Cerebellar cortex (tissue), 1 donor: ENCODE measurements at regions not wholly inside any gene's neighbourhood (a gene's known extent, or its start where the extent isn't known, plus 50 kb on each side); places are given as distances from the start of the nearest gene placed in this dataset.
"Not testable (repeated sequence)": the region's sequence is repeated elsewhere in the genome, so short reads cannot be mapped to it uniquely, and the experiment has no call there.

Experiments
- DNase-seq: peaks from one replicate; pipeline ENCODE4 v3.0.0-alpha.2; 2015; ENCODE audit warnings: low spot score

DNA sequence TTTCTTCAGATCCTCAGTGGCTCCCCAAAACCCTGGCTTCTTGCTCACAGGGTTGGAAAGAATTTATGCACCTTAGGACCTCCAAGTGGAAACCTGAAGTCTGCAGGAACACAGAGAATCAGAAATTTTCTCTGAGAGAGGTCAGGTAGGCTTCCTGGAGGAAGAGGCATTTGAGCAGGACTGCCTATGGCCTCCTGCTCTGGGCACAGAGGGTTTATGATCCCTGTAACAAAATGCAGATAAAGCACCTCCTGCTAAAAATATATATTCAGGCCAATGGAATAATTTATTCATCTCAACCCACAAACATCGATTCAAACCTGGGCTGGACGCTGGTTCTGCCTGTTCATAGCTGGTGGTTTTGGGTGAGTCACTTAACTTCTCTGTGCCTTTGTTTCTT, 68.1 kb upstream of the FGF3 start:
- no peak for DNase-seq

- DNase-seq = no peak
Observed at GRCh38 chr11:69887841-69888427, 68.7 kb upstream of the FGF3 start.

GRCh38 chr11:69888483-69889181, 69.4 kb upstream of the FGF3 start:
- peak; percentile 80 for DNase-seq

DNA sequence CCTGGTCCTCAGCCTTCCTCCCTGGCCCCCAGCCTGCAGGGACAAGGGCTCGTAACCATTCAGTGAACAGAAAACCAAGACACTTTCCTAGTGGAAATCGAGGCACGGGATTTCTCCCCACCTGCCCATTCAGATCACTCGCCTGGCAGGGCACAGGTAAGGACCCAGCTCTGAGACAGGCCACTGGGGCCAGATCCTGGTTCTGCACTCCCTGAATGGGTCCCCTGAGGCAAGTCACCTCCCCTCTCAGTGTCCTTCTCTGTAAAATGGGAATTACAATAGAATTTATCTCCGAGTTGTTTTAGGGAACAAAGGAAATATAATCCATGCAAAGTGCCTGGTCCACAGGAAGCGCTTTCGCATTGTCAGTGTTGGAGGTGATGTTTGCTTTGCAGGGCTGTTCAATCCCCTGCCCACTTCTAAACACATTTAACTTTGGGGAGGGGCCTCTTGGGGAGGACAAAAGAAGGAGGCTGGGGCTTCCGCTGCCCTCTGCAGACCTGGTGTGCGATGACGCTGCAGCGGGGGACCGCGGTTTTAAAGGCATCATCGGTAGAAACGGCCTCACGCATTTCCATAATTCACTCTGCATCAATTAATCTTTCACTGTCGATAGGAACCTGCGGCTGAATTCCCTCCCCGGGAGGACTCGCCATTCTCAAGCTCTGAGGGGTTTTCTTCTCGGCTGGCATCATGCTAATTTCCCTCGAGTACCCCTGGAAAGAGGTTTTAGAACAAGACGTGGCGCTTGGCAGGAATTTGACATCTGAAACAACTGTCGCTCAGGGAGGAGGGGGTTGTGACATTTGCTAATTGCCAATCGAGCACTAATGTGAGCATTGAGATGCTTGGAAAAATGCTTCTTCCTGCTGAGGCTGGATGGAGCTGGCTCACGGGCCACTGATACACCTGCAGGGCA, 70.4 kb upstream of the FGF3 start:
- no peak for DNase-seq

DNA sequence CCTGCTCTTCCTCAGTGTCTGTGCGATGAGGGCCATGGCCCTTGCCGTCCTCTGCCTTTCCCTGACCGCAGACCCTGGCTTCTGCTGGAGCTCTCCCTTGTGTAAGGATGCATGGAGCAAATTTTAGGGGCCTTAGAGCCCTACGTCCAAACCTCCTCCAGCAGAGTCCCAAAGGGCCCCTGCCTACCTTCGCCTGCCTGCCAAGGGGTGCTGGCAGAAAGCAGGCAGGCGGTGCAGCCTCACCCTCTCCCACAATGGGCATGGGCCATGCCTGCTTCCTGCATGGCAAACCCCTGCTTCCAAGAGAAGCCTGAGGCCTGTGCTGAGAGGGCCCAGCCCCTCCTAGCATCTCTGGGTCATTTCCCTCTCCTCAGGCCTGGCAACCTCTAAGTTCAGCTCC, 71.3 kb upstream of the FGF3 start:
- no peak for DNase-seq

- no peak for DNase-seq
Observed at GRCh38 chr11:69891421-69892236, 72.4 kb upstream of the FGF3 start.

DNA sequence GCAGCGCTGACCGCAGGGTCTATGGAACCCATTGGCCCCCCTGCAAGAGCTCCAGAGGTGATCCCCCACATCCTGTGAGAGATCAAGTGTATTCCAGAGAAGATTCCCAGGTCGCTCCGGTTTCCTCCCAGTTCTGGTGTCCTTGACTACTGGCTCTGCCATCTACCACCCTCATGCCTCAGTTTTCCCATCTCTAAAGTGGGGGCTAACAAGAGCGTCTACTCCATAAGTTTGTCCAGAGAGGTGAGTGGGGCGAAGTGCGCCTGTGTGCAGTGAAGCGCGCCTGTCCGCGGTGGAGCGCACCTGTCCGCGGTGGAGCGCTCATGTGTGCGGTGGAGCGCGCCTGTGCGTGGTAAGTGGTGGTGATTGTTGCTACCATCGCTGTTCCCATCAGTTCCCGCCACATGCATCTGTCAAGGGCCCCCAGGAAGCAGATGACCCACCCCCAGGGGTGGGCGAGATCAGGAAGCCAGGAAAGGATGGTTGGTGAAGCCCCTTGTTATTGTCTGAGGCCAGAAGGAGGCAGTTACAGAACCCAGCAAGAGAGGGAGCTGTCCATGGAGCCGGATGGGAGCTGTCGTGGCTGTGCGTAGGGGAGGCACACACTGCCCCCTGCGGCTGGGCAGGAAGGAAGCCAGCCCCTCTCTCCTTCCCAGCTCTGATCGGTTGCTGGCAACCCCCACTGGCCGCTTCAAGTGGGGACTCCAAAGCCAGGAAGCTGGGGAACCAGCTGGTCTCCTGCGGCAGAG, 73.2 kb upstream of the FGF3 start:
- peak; percentile 14 for DNase-seq

- DNase-seq = peak; percentile 91
Observed at GRCh38 chr11:69892986-69893555, 73.9 kb upstream of the FGF3 start.

DNA sequence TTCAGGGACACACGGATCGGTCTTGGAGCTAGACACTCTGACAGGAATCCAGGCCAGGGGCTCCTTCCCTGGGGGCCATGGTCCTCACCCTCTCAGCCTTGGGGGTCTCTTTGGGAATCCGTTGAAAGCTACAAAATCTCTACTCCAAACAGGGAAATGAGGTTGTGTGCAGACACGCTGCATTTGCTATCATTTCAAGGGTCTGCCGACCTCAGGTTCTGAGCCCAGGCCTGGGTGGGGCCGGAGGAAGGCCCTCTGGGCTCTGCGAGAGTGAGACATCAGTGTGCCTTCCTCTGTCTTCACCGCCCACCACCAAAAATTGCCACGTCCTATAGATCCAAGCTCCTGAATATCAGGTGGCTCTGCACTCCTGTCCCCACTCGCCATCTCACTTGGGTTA, 74.4 kb upstream of the FGF3 start:
- no peak for DNase-seq

DNA sequence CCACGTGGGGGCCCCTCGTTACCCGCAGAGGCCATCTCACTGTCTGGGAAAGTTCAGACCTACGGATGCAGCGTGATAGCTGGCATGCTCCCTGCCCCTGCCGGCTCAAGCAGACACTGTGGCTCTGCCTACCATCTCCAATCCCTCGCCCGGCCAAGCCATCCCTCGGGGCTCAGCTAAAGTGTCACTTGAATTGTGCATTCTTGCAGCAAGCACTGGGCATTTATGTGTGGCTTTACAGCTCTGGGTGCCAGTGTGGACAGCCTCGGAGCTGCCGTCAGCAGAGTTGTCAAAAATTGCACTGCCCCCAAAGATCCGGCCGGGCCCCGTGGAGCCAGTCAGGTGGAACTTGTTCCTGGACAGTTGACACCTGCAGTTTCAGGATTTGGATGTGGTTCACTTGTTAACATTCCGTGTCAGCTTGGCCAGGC, 75.0 kb upstream of the FGF3 start:
- DNase-seq = peak; percentile 34

GRCh38 chr11:69894648-69895047, 75.4 kb upstream of the FGF3 start:
- no peak for DNase-seq

- DNase-seq = no peak
Observed at GRCh38 chr11:69896250-69896649, 77.0 kb upstream of the FGF3 start.

GRCh38 chr11:69898123-69898522, 78.9 kb upstream of the FGF3 start:
- DNase-seq = no peak

DNA sequence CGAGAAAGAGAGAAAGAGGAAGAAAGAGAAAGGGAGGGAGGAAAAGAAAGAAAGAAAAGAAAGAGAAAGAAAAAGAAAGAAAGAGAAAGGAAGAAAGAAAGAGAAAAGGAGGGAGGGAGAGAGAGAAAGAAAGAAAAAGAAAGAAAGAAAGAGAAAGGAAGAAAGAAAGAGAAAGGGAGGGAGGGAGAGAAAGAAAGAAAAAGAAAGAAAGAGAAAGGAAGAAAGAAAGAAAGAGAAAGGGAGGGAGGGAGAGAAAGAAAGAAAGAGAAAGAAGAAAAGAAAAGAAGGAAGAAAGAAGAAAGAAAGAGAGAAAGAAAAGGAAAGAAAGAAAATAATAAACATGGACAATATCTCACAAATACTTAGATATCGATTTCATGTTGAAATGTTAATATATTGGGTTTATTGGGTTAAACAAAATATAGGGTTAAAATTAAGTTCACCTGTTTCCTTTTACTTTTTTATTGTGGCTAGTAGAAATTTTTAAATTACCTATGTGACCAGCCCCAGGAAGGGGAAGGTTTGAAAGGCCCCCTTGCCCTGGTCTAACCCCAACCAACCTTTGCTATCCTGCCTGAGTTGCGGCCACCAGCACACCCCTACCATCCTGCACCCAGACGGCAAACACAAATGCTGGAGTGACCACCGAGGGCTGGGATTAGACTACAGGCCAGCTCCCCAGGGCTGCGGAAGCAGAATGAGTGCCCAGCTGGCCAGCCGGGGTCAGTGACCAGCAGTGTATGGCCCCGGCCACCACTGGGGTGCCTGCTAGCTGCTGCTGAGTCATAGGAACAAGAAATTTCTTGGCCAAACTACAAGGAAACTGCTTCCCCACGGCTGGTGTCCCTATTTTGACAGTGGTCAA, 81.0 kb upstream of the FGF3 start:
- DNase-seq = no peak

GRCh38 chr11:69900822-69901302, 81.6 kb upstream of the FGF3 start:
- DNase-seq = not testable (repeated sequence)

DNA sequence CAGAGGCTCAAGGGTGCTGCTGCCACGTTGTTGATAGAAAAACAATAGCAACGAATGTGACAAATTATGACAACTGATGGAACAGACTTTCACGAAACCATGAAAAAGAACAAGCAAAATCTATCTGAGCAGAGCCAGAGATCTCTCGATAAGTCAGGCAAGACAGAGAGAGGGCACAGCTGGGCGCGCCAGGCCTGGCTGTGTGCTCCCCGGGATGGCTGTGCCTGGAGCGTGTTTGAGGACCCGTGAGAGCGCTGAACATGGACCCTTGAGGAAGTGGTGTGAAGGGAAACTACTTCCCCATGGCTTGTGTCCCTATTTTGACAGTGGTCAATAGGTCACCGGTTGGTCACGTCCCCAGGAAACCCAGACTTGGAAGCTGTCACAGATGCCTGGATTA, 83.1 kb upstream of the FGF3 start:
- DNase-seq = no peak

DNA sequence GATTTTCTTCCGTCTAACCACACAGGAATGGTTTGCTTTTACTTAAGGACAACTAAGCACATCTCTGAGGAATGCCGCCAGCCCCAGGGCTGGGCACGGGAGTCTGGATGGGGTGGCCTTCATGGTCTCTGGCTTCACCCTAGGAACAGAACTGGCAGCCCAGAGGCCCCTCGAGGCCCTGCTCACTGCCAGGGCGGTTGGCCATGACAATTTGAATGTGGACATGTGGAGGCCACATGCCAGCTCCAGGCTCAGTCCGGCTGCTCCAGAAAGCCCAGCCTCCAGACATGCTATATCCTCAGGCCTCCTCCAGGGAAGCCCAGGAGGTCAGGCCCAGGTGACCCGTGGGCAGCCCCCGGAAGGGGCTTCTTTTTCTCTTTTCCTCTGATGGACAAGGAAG, 84.0 kb upstream of the FGF3 start:
- no peak for DNase-seq

GRCh38 chr11:69904161-69904973, 85.2 kb upstream of the FGF3 start:
- DNase-seq = no peak

DNA sequence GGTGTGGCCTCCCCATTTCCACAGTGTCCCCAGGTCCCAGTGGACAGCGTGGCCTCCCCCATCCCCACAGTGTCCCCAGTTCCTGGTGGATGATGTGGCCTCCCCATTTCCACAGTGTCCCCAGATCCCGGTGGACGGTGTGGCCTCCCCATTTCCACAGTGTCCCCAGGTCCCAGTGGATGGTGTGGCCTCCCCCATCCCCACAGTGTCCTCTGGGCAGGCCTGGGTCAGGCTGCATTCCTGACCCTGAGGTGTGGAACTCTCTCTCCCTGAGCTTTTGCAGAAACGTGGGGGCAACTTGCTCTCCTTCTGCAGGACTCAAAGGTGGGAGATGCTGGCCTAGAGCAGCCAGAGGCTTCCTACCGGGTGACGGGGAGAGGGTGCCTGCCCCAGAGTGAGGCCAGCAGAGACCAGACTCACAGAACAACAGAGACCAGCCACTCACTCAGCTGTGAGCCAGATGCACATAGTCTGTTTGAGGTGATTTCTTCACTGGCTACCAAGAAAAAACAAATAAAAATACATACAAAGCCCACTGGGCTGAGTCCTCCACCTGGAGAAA, 85.8 kb upstream of the FGF3 start:
- no peak for DNase-seq
